ENCODE measurements at regions not wholly inside any gene's neighbourhood (a gene's known extent, or its start where the extent isn't known, plus 50 kb on each side); places are given as distances from the start of the nearest gene placed in this dataset.
"Not testable (repeated sequence)": the region's sequence is repeated elsewhere in the genome, so short reads cannot be mapped to it uniquely, and the experiment has no call there.

DNA sequence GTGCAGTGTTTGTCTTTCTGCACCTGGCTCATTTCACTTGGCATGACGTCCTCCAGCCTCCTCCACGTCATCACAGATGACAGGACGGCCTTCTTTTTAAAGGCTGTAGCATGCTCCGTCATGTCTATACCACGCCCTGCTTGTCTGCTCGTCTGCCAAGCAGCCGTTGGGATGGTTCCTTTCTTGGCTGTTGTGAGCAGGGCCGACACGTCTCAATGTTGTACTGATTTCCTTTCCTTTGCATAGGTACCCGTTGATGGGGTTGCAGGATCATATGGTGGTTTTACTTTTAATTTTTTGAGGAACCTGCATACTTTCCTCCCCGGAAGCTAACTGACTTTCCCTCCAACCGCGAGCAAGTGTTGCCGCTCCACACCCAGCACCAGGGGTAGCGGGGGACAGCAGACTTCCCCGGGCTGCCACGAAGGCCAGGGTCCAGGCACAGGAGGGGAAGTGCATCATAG lies 212.2 kb upstream of the ZNF469 start:
- TF ChIP-seq POLR2AphosphoS5 (IDR thresholded peaks at IDR 0.05; ENCODE audit: insufficient read depth in 1 of 2, low read depth in 1 of 2) (no peak), POLR2A (IDR thresholded peaks at IDR 0.05) (no peak)
- TF ChIP-seq, protein P1, sequence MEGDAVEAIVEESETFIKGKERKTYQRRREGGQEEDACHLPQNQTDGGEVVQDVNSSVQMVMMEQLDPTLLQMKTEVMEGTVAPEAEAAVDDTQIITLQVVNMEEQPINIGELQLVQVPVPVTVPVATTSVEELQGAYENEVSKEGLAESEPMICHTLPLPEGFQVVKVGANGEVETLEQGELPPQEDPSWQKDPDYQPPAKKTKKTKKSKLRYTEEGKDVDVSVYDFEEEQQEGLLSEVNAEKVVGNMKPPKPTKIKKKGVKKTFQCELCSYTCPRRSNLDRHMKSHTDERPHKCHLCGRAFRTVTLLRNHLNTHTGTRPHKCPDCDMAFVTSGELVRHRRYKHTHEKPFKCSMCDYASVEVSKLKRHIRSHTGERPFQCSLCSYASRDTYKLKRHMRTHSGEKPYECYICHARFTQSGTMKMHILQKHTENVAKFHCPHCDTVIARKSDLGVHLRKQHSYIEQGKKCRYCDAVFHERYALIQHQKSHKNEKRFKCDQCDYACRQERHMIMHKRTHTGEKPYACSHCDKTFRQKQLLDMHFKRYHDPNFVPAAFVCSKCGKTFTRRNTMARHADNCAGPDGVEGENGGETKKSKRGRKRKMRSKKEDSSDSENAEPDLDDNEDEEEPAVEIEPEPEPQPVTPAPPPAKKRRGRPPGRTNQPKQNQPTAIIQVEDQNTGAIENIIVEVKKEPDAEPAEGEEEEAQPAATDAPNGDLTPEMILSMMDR (IDR thresholded peaks at IDR 0.05) = no peak
- no peaks in the 10 kb centered on the region for H3K27me3 ChIP-seq
- H3K4me1 ChIP-seq = no peaks in the 10 kb centered on the region
- no peak overlapping the region for H3K4me3 ChIP-seq
- DNase-seq (ENCODE audit: extremely low spot score in 2 of 2) = peak in 1 of 2 donors; percentile 87
- H3K9me3 ChIP-seq = no peaks in the 10 kb centered on the region
- no peak overlapping the region for H3K27ac ChIP-seq
- H3K36me3 ChIP-seq = no peaks in the 10 kb centered on the region
- intact Hi-C loops (cut with DNase I) = no loop called here

DNA sequence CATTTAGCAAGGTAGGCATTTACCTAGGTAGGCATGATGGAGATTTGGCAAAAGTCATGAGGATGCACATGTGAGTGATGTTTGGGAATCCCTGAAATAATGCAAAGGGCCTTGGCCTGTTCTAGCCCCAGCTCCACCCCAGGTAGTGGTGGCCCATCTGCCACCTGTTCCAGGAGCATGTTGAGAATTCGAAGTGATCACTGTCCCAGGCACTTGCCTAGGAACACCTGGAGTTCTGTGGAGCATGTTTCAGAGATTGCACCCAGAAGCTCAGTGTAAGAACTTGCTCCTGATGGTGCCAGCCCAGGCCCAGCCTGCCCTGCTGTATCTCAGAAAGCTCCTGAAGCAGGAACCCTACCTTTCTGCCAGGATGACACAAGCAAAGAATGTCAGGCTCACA lies 211.6 kb upstream of the ZNF469 start:
- H3K4me1 ChIP-seq; H3K36me3 ChIP-seq; H3K9me3 ChIP-seq; H3K4me3 ChIP-seq; intact Hi-C loops (cut with DNase I); H3K27me3 ChIP-seq; H3K27ac ChIP-seq: not testable (repeated sequence)
- DNase-seq (ENCODE audit: extremely low spot score in 2 of 2) = peak in 1 of 2 donors; percentile 60

DNA sequence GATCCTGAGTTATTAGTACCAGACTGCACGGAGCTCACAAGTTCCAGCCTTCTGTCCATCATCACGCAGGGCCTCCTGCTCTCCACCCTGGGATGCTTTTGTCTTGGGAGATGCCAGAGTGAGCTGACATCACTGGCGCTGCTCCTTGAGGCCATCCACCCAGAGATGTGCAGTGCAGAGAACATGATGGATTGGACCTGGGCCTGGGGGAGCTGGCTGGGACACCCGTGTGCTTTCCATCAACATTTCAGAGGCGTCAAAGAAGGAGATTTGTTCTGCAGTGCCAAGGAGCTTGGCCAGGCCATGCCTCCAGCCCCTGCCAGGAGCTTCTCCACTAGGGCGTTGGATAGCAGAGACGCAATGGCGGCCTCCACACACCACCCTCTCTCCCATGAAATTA lies 206.6 kb upstream of the ZNF469 start:
- DNase-seq (ENCODE audit: extremely low spot score in 2 of 2); H3K27me3 ChIP-seq; H3K27ac ChIP-seq; H3K4me1 ChIP-seq; intact Hi-C loops (cut with DNase I); H3K4me3 ChIP-seq; H3K9me3 ChIP-seq; H3K36me3 ChIP-seq: not testable (repeated sequence)

DNA sequence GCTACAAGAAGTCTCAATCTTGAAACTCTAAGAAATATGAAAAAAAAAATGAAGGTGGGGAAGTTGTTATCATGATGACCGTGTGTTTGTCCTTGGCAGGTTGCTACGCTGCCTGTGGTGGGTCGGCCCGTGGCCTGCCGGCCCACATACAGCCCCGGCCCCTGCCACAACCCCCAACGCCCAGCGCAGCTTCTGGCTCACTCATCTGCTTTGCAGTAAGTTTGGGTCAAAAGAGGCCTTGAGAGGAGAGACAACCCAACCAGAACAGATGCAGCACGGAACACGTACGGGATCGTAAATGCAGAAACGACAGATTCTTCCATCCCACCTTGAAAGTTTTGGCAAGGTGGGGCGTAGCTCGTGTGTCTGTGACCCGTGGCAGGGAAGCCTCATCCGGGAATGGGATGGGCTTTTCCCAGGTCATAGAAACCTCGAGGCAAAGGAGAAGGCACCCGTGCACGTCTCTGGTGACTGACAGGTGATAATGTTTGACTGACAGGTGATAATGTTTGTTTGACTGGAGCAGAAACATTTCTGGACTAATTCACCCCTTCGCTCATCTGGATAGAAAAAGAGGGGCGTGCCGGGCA lies 206.1 kb upstream of the ZNF469 start:
- H3K4me1 ChIP-seq; H3K27ac ChIP-seq; intact Hi-C loops (cut with DNase I); H3K9me3 ChIP-seq; H3K27me3 ChIP-seq; H3K4me3 ChIP-seq; H3K36me3 ChIP-seq: not testable (repeated sequence)
- DNase-seq (ENCODE audit: extremely low spot score in 2 of 2) = peak in 1 of 2 donors; percentile 47

DNA sequence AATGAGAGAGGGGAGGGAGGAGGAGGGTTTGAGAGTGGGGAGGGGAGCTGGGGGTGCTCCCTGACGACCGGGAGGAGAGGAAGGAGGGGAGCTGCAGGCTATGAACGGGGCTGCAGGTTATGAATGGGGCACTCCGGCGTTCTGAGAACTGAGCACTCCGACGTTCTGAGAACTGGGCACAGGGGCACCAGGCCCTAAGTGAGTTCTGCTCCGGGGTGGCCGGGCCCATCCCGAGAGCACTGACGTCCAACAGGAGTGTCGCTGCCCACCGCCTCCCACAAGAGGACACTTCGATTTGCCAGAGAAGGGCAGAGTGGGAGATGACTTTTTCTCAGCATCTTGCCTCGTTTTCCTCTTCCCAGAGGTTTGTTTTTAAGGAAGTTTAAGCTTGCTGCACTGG lies 204.5 kb upstream of the ZNF469 start:
- H3K36me3 ChIP-seq; intact Hi-C loops (cut with DNase I); H3K4me3 ChIP-seq; H3K27ac ChIP-seq; H3K27me3 ChIP-seq; H3K9me3 ChIP-seq; H3K4me1 ChIP-seq: not testable (repeated sequence)
- DNase-seq (ENCODE audit: extremely low spot score in 2 of 2) = peak; percentile 42 to 46

DNA sequence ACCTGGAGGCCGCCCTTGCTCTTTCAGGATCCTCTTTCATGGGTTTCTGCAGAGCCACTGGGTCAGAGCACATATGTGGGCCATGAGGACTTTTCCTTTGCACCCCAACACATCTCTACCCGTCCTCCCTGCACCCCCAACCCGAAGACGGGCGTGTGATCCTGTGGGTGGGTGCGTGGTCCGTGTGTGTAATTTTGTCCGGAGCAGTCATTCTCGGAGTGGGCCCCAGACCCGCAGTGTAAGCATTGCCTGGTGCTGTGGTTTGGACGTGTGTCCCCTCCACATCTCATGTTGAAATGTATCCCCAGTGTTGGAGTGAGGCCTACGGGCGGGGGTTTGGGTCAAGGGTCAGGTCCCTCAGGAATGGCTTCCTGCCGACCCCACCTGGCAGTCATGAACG lies 203.9 kb upstream of the ZNF469 start:
- H3K9me3 ChIP-seq; H3K4me3 ChIP-seq; H3K4me1 ChIP-seq; H3K27ac ChIP-seq; intact Hi-C loops (cut with DNase I); H3K36me3 ChIP-seq; H3K27me3 ChIP-seq: not testable (repeated sequence)
- peak; percentile 22 to 61 for DNase-seq (ENCODE audit: extremely low spot score in 2 of 2)

DNA sequence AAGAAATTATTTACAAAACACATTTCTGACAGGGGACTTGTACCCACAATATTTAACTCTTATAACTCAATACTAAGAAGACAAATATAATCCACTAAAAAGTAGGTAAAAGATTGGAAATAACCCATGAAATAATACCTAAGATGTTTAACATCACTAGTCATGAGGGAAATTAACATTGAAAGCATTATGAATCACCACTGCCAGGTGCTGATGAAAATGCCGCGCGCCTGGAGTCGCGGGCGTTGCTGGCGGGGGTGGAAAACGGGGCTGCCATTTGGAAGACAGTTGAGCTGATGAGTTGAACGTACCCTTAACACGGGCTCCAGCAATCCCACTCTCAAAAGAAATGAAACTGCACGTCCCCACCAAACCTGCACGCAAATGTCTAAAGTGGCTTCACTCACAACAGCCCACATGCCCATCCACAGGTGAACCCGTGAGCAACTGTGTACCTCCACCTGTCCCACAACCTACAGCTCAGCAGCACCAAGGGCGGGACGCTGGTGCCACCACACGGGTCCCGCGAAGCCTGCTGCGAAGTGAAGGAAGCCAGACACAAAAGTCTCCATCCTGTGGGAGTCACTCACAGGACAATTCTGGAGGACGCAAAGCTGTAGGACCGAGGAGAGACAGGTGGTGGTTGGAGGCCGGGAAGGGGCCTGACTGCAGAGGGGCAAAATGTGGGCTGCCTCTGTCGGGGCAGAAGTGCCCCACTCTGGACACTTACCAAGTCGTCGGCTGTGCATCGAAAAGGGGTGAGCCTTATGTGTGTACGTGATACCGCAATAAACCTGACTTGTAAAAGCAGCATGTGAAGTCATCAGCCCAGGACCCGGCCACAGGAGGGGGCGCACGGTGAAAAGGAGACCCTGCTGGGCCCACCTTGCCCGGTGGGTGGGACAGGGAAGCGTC lies 199.5 kb upstream of the ZNF469 start:
- H3K36me3 ChIP-seq; H3K27me3 ChIP-seq; H3K27ac ChIP-seq; H3K9me3 ChIP-seq; H3K4me1 ChIP-seq; intact Hi-C loops (cut with DNase I); H3K4me3 ChIP-seq: not testable (repeated sequence)
- DNase-seq (ENCODE audit: extremely low spot score in 2 of 2) = peak in 1 of 2 donors; percentile 77

DNA sequence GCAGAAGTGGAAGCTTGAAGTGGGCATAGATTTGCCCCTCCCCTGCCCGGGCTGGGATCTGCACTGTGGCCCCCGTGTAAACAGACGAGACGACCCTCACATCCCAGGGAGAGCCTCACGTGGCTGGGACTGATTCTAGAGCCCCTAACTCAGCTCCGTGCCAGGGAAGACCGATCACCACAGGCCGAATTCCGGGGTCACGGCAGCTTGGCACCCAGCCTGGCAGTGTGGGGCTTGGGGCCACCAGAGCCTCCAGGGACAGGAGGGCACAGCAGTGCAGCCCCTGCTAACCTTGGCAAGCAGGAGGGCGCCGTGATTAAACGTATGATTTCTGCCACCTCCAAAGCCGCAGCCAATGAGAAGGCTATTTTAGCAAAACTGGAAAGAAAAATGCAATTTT lies 198.7 kb upstream of the ZNF469 start:
- not testable (repeated sequence) for H3K36me3 ChIP-seq

DNA sequence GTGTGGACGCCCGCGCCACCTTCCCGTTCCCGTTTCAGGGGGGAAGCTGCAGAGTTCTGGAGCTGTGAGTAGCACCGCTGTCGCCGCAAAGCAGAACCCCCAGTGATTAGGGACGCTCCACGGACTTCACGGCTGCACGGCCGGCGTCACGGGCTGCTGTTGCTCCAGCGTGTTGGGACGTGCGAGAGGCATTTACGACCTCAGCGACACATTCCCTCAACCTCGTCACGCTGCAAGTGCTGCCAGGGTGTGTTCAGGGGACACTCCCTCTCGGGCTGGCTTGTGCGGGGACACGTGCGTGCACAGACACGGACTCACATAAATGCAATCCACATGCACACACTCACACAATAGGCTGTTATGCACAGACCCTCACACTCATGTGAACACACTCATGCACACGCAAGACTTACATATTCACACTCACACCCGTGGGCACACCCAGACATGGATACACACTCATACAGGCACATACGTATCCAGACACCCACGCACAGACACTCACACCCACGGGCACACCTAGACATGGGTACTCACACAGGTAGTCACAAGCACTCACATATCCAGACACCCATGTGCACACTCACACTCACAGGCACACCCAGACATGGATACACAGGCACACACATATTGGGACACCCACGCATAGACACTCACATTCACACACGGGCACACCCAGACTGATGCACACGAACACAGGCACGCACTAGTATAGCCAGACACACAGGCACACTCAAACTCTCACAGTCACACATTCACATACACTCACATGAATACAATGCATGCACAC lies 198.0 kb upstream of the ZNF469 start:
- H3K4me3 ChIP-seq; H3K27ac ChIP-seq; H3K4me1 ChIP-seq; H3K27me3 ChIP-seq; H3K9me3 ChIP-seq; H3K36me3 ChIP-seq; intact Hi-C loops (cut with DNase I): not testable (repeated sequence)
- peak; percentile 49 to 83 for DNase-seq (ENCODE audit: extremely low spot score in 2 of 2)

More for the DNA sequence above, 198.7 kb upstream of the ZNF469 start:
- H3K4me1 ChIP-seq; H3K9me3 ChIP-seq; H3K27ac ChIP-seq; H3K4me3 ChIP-seq; intact Hi-C loops (cut with DNase I); H3K27me3 ChIP-seq: not testable (repeated sequence)
- DNase-seq (ENCODE audit: extremely low spot score in 2 of 2) = peak in 1 of 2 donors; percentile 65

DNA sequence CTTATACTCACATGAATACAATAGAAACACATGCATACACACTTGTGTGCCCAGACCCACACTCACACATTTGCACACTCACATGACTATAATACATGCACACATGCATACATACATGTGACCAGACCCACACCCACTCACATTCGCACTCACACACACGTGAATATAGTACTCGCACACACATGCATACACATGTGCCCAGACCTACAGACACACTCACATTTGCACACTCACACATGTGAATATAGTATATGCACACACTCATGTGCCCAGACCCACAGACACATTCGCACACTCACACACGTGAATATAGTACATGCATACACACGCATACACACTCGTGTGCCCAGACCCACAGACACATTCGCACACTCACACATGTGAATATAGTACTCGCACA lies 197.4 kb upstream of the ZNF469 start:
- H3K27me3 ChIP-seq; H3K36me3 ChIP-seq; H3K4me3 ChIP-seq; intact Hi-C loops (cut with DNase I); H3K4me1 ChIP-seq; H3K9me3 ChIP-seq: not testable (repeated sequence)
- peak in 1 of 2 donors; percentile 37 for DNase-seq (ENCODE audit: extremely low spot score in 2 of 2)
- peak overlapping the region; percentile 73 for H3K27ac ChIP-seq

All from vagina (tissue), 2 donors.